HG02763 (cell line): ENCODE measurements at regions not wholly inside any gene's neighbourhood (a gene's known extent, or its start where the extent isn't known, plus 50 kb on each side); places are given as distances from the start of the nearest gene placed in this dataset.

Source experiments
- ATAC-seq: cut with Tn5 transposase; IDR thresholded peaks from one replicate; pipeline ENCODE4 v1.9.1; 2021; ENCODE audit warnings: mild to moderate bottlenecking, moderate library complexity; ENCODE audit not compliant: unreplicated experiment

DNA sequence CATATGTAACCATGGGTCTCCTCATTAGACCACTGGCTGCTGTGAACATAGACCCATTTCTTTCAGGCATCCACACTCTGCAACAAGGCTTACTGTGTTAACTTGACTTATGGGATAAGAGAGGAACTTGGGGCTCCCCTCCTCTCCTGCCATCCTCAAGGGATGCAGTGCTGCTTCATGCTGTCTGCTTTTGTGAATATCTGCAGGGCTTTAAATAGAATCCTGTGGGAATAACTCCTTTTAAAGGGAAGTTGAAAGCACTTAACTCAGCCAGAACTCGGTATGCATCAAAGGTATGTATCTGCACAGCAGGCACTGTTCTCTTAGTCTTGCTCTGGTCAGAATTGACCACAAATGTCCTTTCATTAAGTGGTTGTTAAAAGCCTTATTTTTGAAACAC is 222.5 kb upstream of the KIRREL3 start:
- ATAC-seq, result no peak

DNA sequence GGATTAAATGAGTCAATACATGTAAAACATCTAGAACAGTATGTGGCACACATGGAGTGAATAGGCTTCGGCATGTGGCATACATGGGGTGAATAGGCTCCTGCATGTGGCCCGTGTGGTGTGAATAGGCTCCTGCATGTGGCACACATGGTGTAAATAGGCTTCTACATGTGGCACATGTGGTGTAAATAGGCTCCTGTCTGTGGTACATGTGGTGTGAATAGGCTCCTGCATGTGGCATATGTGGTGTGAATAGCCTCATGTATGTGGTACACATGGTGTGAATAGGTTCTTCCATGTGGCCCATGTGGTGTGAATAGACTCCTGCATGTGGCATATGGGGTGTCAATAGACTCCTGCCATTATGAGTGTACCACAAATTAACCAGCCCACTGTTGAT is 219.1 kb upstream of the KIRREL3 start:
- ATAC-seq, result no peak

DNA sequence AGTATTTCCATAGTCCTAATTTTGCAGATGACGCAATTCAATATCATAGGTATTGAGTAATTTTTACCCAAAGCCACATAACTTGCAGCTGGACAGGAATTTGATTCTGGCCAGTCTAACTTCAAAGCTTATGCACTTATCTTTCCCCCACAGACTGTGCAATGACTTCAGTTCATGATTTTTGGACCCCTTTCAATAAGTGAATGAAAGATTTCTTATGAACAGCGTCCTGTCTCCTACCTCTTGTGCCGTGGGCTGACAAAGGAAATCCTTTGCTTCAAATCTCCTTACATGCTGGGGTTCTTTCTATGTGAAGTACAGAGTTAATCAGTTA is 217.7 kb upstream of the KIRREL3 start:
- ATAC-seq, result no peak

DNA sequence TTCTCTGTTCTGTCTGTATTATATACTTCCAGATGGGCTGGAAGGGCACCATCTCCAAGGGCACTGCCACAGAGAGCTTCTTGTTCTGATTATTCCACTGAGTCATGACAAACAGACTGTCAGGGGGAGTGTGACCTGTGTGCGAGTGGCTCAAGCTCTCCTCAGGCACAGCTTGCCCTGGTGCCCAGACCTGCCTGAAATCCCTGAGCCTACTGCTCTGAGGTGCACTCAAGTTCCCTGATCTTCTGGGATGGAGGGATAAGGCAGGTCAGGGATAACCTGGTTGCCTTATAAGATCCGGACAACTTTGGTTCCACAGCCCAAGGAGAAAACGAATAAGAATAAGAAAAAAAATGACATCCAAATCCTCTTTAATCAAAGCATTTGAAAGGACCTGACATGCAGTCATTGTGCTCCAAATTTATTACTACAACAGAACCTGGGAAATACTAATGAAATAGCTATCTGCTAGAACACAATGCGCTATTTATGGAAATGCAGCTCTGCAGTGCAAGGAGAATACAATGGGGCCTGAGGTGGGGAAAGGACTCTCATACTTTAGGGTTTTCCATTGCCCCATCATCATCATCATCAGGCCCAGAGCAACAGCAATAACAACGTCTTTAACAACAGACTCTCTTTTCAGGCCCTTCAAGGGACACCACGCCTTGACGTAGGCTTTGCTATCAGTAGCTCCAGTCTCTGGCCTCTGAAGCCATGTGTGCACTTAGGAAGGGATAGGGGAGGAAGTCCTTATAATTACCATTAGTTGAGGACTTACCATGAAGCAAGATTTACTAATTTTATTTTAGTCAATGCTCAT is 217.1 kb upstream of the KIRREL3 start:
- ATAC-seq, result no peak

DNA sequence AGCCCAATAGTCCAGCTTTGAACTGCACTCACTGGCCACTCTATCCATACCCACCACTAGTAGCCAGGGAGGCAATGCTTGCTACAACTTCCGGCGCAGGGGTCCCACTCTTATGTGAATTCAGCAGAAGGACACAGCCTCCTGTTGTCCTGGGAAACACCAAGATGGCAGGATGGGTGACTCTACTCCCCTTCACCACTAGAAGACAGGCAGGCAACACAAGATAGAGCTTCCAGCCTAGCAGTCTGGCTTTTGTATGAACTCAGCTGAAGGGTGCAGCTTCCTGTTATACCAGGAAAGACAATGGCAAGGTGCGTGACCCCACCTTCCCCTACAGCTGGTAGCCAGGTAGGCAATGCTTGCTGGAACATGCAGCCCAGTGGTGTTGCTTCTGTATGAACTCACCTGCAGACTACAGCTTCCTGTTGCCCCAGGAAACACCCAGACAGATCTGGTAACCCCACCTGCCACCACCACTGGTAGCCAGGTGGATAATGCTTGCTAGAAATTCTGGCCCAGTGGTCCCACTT is 205.2 kb upstream of the KIRREL3 start:
- ATAC-seq, result no peak

DNA sequence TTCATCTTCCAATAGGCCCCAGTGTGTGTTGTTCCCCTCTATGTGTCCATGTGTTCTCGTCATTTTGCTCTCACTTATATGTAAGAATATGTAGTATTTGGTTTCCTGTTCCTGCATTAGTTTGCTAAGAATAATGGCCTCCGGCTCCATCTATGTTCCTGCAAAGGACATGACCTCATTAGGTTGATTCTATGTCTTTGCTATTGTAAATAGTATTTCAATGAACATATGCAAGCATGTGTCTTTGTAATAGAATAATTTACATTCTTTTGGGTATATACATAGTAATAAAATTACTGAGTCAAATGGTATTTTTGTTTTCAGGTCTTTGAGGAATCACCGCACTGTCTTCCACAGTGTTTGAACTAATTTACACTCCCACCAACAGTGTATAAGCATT is 202.9 kb upstream of the KIRREL3 start:
- ATAC-seq, result no peak

DNA sequence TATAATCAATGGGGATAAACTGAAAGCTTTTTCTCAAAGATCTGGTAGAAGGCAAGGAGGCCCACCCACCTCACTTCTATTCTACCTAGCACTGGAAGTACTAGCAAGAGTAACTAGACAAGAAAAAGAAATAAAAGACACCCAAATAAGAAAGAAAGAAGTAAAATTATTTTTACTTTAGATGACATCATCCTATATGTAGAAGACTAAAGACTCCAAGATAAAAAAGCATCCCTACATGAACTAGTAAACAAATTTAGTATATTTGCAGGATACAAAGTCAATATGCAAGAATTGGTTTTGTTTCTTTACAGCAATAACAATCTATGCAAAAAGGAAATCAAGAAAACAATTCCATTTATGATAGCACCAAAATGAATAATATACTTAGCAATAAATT is 201.5 kb upstream of the KIRREL3 start:
- ATAC-seq, result no peak

DNA sequence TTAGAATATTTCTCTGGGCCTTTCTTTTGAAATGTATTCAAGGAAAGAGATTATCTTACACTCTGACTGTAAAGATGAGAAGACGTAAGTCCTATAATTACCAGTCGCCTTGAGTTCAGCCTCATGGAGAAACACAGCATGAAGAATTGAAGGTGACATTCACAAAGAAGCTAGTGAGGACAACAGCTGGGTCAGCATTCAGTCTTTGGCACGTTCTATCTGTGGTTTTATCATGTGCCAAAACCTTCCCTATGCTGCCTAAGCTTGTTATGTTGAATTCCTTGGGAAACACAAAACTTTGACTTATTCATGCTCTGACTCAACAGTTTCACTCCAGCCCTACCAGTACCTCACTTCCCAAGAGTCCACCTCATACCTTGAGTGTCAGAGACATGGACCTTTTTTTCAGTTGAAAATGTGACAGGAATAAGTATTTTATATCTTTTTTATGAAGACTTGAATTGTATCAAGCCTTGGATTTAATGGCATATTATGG is 198.8 kb upstream of the KIRREL3 start:
- ATAC-seq, result no peak

DNA sequence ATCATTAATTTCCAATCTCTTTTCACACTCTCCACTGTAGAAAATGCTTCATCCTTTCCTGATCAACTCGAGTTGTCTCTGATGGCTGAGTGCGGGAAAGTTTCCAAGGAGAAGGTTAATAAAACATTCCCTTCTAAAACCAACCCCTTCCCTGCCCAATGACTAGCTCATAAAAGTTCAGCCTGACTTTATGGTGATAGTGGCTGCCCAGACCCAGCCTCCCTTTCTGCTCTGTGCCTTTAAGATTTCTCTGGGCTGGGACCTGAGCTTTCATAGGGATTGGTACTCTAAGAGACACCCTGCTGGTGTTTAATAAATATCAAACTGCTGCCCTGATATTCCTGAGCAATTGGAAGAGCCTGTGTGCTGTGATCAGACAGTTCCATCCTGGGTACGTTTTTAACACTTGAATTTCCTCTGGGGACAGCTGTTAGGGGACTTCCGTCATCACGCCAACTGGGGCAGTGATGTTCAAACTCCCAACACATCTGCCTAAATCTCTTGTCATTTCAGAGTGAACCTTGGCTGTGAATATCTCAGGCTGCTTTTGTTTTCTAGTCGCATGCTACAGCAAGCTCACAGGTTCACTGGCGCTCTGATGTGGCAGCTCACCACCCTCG is 195.0 kb upstream of the KIRREL3 start:
- no peak for ATAC-seq

DNA sequence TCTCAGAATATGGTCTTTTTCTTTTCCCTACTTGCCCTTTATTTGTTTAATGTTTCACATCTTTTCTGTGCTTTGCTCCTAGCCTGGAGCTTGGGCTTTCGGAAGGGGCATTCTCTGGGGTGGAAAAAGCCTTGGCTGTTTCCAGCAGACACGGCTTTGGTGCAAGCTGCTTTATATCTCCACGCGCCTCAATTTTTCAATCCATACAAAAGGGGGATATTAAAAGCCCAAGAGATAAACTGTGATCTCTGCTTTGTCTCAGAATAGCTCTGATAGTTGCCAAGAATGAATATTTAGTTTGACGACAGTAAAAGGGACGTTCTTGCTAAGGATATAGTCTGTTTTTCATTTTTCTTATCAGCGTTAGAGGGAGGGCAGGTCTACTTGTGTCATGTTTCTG is 194.0 kb upstream of the KIRREL3 start:
- ATAC-seq, result no peak

DNA sequence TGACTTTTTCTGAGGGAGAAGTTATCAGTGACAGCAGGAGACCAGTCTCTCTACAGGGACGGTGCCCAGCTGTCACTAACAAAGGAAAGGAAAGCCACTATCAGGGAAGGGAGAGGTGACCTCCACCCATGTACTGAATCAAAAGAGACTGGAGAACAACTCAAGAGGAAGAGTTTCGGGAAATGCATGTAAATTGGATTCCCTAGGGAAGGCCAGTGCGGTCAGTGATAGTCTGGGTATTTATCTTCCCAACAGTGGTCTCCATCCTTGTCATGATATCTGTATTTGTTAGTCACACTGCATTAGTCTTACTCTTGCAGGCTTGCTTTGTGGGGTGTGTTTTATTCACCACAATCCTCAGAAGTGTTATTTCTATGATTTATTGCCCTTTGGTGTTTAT is 193.4 kb upstream of the KIRREL3 start:
- no peak for ATAC-seq

DNA sequence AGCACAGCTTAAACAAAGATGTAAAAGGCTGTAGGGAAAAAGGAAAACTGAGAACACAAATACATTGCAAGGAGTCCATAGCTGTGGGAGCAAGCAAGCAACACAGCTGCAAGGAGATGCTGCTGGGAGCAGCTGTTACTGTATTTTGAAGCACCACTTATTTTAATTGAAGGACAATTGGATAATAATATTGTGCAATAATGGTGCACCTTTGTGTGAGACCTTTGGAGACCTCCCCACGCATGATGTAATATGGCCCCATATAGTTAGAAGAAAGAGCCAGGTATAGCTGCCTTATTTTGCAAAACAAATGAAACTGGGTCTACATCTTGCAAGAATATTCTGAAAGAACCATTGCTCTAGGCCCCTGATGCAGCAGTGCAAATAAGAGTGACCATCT is 191.1 kb upstream of the KIRREL3 start:
- ATAC-seq, result no peak

DNA sequence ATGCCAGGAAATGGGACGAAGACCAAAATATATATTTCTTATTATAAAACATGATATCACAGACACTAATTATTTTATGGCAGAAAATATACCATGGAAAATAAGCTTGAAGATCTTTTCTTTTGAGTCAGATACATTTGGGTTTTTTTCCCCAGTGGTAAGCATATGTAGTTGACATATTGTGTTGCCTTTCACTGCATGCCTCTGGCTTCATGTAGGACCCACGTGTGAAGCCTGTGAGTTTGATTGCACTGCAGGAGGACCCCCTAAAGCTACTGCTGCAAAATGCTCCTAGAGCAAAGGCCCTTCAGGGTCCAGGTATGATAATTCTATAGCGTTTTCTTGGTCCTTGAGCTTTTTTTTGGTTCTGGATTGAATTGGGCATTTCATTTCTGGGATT is 190.7 kb upstream of the KIRREL3 start:
- ATAC-seq, result no peak

DNA sequence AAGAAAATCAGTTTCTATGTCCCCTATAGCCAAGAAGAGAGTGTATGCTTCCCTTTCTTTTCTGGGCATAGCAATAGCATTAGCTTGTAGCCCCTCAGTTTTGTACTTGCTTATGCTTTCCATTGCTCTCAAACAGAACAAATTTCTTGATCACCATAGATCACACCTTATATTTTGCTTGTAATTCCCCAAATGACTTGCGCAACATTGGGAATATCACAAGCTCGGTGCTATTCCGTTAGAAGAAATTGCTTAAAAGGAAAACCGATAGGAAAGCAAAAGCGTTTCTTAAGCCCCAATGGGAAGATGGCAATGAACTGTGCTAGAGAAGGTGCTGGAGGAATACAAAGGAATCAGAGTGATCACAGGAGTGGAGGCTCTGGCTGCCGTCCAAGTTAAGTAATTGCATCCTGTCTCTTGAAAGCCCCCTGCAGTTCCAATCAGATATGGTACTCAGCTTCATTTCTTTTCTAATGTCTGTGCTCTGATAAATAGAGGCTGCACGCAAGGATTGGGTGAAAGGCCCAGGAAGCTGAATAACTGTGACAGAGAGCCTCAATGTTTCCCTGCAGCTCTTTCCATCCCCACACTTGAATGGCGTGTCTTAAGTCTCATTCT is 182.1 kb upstream of the KIRREL3 start:
- no peak for ATAC-seq

DNA sequence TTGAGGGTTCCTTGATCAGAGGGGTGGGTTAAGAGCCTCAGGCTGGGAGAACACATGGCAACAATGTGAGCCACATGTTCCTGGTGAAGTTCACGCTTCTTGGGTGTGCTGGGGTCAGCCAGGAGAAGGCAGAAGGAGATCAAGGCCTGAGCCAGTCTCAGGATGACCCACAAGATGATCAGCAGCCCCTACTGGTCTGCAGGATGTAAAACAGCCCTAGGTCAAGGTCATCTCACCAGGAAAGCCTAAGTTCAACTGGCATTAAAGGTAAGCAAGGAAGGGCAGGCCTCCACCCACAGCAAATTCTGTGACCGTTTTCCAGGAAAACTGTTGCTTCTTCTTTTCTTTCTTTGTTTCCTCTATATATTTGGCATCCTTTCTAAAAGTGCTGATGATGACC is 156.7 kb upstream of the KIRREL3 start:
- no peak for ATAC-seq

DNA sequence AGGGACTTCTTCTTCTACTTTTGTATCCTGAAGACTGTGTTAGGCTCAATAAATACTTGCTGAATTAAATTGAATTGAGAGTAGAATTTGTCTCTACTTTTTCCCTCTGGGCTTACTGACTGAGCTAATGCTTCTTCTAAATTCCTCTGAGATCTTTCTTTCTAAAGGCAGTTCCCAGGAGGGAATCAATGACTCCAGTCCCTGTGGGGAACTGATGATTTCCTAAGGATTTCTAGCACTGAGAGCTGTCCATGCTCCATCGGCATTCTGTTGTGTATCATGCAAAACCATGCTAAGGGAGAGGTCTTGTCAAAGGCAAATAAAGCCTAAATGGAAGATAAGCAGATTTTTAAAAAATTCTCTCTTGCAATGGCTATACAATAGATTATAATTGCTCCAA is 148.8 kb upstream of the KIRREL3 start:
- no peak for ATAC-seq

DNA sequence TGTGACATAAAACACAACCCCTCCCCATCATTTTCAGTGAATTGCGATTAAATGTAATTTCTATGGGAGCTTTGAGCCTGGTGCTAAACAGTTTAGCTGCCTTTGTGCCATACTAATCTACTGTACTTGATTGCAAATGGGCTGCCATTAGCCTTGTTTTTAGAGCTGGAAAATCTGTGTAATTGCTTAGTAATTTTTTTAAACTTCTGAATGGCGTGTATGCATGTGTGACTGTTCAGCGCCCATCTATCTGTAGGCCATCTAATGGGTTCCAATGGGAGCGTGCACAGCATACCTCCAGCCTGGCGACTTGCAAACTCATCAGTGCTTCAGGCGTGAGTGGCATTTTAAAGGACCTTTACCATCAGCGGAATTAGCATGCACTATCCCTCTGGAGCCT is 142.7 kb upstream of the KIRREL3 start:
- ATAC-seq, result no peak

DNA sequence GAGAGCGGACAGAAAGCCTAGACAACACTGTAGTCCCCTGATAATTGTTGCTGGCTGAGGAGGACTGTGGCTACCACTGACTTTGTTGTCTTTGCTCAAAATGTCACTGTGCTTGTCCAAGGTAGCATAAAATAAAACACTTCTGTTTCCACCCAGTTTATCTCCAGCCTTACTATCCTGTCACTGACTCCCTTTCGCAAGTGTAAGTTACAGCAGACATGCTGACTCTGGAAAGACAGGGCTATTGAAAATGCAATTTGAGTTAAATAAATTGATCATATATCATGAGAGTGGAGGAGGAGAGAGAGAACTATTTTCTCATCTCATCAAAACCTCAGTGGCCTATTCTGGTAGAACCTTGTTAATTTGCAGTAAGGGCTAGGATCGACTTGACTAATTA is 138.0 kb upstream of the KIRREL3 start:
- ATAC-seq, result no peak

DNA sequence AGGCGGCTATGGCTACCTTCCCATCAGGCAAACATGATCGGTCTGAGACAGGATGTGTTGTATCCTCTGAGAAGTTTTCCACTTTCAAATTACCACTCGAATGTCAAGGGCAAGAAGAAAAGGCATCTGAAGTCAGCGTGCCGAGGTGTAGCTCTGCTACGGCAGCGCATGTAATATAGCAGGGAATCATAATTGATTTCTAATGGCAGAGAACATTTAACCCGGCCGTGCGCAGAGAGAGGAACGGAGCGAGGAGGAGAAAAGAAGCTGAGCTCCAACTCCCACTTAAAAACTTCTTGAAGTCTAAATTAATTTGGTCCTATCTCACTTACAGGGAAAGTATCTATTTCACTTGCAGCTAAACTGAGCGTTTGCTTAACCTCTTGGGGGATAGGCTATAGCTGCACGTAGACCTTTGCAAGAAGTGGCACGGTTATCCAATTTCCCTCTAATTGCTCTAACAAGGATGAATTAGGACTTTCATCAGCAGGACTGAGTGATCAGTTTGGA is 137.3 kb upstream of the KIRREL3 start:
- no peak for ATAC-seq

DNA sequence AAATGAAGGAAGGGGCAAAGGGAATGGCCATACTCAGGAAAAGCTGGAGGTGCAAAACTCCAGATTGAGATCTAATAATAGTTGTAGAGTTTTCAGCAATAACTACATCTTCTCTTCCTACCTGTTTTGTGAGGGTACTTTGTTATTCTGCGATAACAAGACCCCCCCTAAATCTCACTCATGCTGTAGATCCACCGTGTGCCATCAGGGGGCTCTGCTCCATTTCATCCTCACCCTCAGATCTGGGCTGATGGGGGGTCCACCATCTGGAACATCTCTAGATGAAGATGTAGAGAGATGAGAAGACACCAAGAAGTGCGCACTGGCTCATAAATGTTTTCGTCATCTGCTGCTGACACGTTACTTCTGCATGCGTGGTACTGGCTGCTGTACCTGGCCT is 135.9 kb upstream of the KIRREL3 start:
- ATAC-seq, result no peak

DNA sequence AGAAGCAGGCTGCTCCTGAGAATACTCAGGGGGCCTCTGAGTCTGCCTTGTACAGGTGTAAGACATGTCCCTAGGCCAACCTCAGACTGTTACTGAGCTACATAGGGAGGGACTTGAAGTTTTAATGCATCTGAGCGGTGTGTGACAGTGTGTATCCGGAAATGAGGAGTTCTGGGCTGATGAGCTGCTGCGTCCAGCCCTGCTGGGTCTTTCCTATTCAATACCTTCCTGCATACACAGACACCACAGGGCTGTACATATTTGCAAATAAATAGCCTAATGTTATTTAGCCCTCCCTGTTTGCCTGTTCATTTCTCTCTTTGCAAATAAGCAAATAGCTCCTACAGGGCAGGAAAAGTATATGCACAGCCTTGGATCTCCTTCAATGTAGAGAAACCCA is 134.7 kb upstream of the KIRREL3 start:
- ATAC-seq, result no peak

DNA sequence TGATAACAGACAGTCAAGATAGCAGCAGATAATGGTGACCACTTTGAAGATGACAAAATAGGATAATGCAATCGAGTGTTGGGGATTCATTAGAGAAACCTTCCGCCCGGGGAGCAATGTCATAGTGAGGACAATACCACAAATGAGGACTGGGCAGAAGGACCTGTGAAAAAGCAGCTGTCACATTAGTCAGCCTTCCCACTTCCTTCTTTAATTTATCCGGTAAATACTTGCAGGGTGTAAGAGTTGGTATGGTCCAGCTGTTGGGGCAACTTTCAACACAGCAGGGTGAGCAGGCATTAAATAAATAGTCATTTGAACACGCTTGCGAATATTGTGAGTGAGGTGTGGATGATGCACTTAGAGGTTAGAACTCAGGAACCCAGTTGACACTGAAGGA is 132.5 kb upstream of the KIRREL3 start:
- no peak for ATAC-seq
